ENCODE measurements at regions not wholly inside any gene's neighbourhood (a gene's known extent, or its start where the extent isn't known, plus 50 kb on each side); places are given as distances from the start of the nearest gene placed in this dataset.

DNA sequence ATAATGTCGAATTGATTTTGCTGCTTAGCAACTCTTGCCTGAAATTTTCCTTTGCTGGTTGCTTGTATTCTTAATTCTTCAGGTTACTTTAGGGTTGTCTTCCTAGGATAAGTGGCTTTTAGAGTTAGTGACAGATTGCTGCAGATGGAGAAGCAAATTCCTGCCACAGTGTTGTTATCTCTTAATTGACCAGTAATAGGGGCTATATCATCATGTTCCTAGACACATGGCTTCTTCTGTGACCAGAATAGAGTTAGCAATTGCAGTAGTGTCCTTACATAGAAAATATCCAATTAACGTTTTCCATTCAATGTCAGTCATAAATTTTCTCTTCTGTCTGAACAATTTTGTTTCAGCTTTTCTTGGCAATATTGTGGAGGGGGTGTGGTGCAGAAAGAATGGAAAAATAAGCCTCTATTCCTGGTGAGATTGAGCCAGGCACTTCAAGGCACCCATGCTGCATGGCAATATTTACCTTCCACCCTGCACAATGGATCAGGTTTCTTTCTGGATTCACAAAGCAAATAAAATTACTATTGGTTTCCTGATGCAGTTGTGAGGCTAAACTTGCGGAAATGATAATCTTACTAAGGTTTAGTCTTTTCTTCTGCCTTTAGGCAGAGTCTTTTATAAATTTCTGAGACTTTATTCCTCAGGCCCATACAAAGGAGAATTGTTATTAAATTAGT is 1481.5 kb downstream of the EFNA5 start:
- H3K27me3 ChIP-seq: no peaks in the 10 kb centered on the region
- H3K9me3 ChIP-seq: no peaks in the 10 kb centered on the region
- intact Hi-C loops (cut with DNase I): no loop called here
- H3K4me3 ChIP-seq: no peak overlapping the region
- H3K4me1 ChIP-seq: no peaks in the 10 kb centered on the region
- whole genome bisulfite sequencing, 4 donors: 80 to 82% (median 81%) methylated on average over 3 of the region's 3 CpGs
- H3K36me3 ChIP-seq: no peaks in the 10 kb centered on the region
- no peak for ATAC-seq
- TF ChIP-seq CTCF (IDR thresholded peaks at IDR 0.05) (no peak), POLR2A (IDR thresholded peaks at IDR 0.05) (no peak)
- DNase-seq: no peak
- H3K27ac ChIP-seq: no peak overlapping the region

DNA sequence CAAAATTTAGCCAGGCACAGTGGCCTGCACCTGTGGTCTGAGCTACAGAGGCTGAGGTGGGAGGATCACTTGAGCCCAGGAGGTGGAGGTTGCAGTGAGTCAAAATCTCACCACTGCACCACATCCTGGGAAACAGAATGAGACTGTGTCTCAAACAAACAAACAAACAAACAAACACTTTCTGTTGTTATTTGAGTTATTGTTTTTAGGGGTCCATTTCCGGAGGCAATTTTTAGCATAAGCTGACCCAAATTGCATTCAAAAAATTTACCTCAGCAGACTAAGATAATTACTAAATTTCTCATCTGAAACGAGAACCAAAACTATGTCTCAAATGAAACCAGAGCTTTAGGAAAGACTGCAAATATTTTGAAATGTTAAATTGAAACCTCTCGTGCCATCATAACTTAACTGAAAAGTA is 1485.1 kb downstream of the EFNA5 start:
- DNase-seq (no peak), ATAC-seq (no peak)
- intact Hi-C loops (cut with DNase I): no loop called here
- no peak overlapping the region for H3K27ac ChIP-seq
- H3K36me3 ChIP-seq: no peaks in the 10 kb centered on the region
- H3K9me3 ChIP-seq: no peaks in the 10 kb centered on the region
- no peak for TF ChIP-seq POLR2A (IDR thresholded peaks at IDR 0.05)
- TF ChIP-seq CTCF (IDR thresholded peaks at IDR 0.05): no peak
- H3K27me3 ChIP-seq: no peaks in the 10 kb centered on the region
- no peaks in the 10 kb centered on the region for H3K4me1 ChIP-seq
- H3K4me3 ChIP-seq: no peak overlapping the region
- 82 to 88% (median 86%) methylated on average over 3 of the region's 3 CpGs for WGBS, 4 donors

- H3K9me3 ChIP-seq: peaks cover 0 to 31% (median 0%) of the 10 kb centered on the region in 12 donors
- H3K27ac ChIP-seq: no peak overlapping the region
- no peaks in the 10 kb centered on the region for H3K27me3 ChIP-seq
- TF ChIP-seq POLR2A (IDR thresholded peaks at IDR 0.05) (no peak), CTCF (IDR thresholded peaks at IDR 0.05) (no peak)
- WGBS, 4 donors: 86 to 93% (median 93%) methylated on average over 3 of the region's 3 CpGs
- no peaks in the 10 kb centered on the region for H3K36me3 ChIP-seq
- intact Hi-C loops (cut with DNase I): no loop called here
- DNase-seq (no peak), ATAC-seq (no peak)
- H3K4me3 ChIP-seq: no peak overlapping the region
- no peaks in the 10 kb centered on the region for H3K4me1 ChIP-seq
Observed at GRCh38 chr5:106174903-106175302, 1495.8 kb downstream of the EFNA5 start.

DNA sequence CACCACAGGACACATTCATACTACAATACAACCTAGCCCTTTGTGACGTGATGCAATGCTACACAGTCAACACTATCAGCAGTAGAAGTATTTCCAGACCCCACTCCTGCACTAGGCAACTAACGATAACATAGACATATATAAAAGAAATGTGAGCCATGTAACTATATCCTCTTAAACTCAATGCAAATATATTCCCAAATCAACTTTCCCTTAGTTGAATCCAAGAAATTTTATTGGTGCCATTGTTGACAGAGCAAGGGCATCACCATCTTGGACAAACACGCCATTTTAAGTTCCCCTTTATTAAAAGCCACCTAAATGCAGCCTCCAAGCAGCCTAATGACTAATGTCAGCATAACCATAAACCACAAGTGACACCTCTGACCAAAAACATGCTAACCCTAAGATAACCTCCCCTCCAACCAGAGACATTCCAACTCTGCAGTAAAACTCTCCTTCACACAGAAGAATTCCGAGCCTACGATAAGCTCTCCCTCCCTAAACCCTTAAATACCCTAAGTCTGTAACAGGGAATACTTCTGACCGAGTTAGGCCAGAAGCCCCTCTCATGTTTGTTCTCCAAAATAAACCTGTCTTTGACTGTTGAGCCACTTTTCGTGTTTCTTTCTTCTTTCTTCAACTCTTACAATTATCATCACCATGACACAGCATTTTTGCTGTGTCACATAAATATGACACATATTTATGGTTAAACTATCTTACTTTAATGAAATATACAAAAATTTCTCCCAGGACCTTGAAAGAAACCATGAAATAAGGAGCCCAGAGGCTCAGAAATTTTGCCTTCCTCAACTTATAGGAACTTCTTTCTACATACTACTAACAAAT is 1497.8 kb downstream of the EFNA5 start:
- H3K27me3 ChIP-seq: no peaks in the 10 kb centered on the region
- H3K9me3 ChIP-seq: peaks cover 0 to 28% (median 0%) of the 10 kb centered on the region in 12 donors
- TF ChIP-seq POLR2A (IDR thresholded peaks at IDR 0.05): no peak
- no peak for TF ChIP-seq CTCF (IDR thresholded peaks at IDR 0.05)
- H3K4me1 ChIP-seq: no peaks in the 10 kb centered on the region
- DNase-seq (no peak), ATAC-seq (no peak)
- no peak overlapping the region for H3K27ac ChIP-seq
- H3K4me3 ChIP-seq: no peak overlapping the region
- no peaks in the 10 kb centered on the region for H3K36me3 ChIP-seq
- intact Hi-C loops (cut with DNase I): no loop called here
- WGBS, 4 donors: 68 to 75% (median 71%) methylated on average over 7 of the region's 7 CpGs
